Activated T-cell treated with anti-CD3 and anti-CD28 coated beads for 4 hours (primary cell): ENCODE measurements at regions not wholly inside any gene's neighbourhood (a gene's known extent, or its start where the extent isn't known, plus 50 kb on each side); places are given as distances from the start of the nearest gene placed in this dataset.

ENCODE experiments used
- DNase-seq: peaks from one replicate; pipeline ENCODE4 v3.0.0-alpha.2; 2020

GRCh38 chr1:58919226-58919958, 135.5 kb upstream of the JUN start:
- DNase-seq = no peak

DNA sequence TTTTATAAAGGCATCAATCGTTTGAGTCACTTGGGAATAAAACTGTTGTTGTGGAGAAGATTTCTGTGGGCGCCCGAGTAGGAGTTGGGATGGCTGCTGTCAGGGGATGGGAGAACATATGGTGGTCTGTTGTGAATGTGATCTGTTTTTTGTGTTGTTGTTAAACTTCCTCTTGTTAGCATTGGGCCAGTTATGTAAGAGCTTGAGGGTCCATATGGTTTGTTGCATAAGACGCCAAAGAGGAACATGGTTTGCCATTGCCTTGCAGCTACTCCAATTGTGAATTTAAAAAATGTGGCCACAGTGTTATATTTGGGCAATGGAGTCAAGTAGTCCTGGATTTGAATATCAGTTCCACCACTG, 136.1 kb upstream of the JUN start:
- DNase-seq = no peak

GRCh38 chr1:58921342-58921741, 137.5 kb upstream of the JUN start:
- DNase-seq = no peak

GRCh38 chr1:58921751-58922150, 137.9 kb upstream of the JUN start:
- DNase-seq = no peak

GRCh38 chr1:58922302-58923089, 138.6 kb upstream of the JUN start:
- no peak for DNase-seq

DNA sequence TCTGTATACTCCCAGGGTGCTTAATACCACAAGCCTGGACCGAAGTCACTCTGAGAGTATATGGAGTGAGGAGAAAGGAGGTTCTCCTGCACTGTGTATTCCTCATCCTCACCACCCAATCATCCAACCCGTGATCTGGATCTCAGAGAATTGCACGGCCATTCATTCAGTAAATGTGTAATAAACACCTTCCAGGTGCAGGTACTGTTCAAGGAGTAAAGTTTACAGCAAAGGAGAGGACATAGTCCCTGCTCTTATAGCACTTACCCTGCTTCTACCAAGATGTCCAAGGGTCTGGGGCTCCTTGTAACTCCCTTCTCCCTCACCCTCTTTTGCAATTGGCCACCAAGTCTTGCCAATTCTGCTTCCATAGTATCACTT, 139.2 kb upstream of the JUN start:
- DNase-seq = no peak

DNA sequence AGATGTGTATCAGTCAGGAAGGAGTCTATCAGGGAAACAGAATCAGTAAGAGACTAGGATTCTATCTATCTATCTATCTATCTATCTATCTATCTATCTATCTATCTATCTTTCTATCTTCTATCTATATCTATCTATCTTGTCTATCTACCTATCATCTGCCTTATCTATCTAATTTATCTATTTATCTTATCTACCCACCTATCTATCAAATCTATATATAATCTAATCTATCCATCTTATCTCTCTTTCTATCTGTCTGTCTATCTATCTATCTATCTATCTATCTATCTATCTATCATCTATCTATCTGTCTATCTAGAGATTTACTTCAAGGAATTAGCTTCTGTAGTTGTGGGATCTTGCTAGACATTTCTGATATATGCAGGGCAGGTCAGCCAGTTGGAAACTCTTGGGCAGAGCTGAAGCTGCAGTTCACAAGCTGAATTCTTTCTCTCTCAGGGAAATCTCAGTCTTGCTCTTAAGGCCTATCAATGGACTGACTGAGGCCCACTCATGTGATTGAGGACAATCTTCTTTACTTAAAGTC, 140.2 kb upstream of the JUN start:
- DNase-seq = no peak

DNA sequence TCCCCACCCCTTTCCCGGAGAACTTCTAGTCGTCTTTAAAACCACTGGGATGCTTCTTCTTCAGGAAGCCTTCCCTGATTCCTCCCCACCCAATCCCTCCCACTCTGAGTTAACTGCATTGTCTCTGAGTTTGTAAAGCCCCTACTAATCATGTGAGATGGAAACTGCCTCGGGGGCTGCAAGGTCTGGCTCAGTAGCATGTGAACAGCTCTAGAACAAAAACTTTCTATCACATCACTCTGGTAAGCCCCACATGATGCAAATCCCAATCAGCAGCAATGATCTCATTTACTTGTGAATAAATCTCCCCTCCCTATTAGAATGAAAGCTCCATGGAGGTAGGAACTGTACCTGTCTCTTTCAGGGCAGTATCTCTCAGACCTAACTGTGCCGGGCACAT, 141.0 kb upstream of the JUN start:
- DNase-seq = no peak

- DNase-seq = no peak
Observed at GRCh38 chr1:58925247-58925646, 141.4 kb upstream of the JUN start.

GRCh38 chr1:58926152-58926551, 142.3 kb upstream of the JUN start:
- DNase-seq = no peak

GRCh38 chr1:58927041-58927721, 143.3 kb upstream of the JUN start:
- DNase-seq = no peak

- no peak for DNase-seq
Observed at GRCh38 chr1:58927722-58928085, 143.9 kb upstream of the JUN start.

GRCh38 chr1:58928514-58928913, 144.7 kb upstream of the JUN start:
- DNase-seq = no peak

DNA sequence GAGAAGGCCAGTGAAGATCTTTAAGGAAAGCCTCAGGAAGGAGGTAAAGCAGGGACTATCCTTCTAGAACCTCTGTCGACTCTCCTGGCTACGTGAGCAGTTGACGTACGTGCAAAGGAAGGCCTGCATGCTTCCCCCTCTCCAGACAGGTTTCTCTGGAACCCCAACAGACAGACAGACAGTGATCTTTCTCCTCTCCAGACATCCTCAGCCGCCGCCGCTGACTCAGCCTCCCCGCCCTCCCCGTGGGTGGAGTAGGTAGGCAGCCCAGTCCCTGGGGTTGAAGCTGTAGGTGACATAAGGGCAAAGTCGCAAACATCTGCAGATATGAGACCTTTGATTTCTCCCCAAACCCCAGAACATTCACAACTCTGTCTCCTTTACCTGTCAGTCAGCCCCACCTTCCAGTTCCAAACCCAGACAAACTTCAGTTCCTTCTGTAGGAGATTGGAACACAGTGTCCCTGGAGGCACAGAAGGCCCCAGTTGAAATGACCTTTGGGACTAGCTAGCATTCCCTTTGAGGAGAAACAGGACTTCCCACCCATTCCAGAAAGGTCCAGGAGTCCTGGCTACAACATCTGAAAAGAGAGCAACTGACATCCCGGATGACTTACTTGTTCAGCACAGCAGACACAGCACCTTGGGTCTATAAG, 146.0 kb upstream of the JUN start:
- DNase-seq = peak; percentile 81

GRCh38 chr1:58931024-58931423, 147.2 kb upstream of the JUN start:
- no peak for DNase-seq

- DNase-seq = no peak
Observed at GRCh38 chr1:58931756-58932155, 147.9 kb upstream of the JUN start.

- DNase-seq = no peak
Observed at GRCh38 chr1:58932859-58933598, 149.2 kb upstream of the JUN start.

GRCh38 chr1:58933599-58933926, 149.7 kb upstream of the JUN start:
- DNase-seq = no peak

DNA sequence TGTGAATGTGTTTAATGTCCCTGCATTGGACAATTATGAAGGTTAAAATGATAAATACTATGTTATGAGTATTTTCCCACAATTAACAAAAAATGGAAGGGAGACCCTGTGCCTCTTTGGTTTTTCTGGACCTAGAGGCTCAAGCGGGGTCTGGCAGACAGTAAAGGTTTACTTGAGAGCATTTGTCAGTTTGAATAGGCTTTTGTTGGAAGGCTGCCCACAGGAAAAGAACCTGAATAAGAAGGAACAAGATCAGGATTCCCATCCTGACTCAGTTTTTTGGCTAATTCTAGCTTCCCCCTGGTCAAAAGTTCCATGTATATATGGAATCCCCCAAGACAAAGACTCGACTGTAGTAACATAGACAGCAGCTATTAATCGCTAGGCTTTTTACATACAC, 150.9 kb upstream of the JUN start:
- DNase-seq = no peak

GRCh38 chr1:58936973-58937372, 153.1 kb upstream of the JUN start:
- DNase-seq = no peak

DNA sequence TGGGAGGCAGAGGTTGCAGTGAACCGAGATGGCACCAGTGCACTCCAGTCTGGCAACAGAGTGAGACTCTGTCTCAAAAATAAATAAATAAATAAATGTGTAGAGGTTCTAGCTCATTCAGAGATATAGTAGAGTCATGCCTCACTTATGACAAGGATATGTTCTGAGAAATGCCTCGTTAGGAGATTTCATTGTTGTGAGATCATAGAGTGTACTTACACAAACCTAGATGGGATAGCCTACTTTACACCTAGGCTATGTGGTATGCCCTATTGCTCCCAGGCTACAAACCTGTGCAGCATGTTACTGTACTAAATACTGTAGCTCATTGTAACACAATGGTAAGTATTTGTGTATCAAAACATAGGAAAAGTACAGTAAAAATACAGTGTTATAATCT, 155.3 kb upstream of the JUN start:
- DNase-seq = no peak

DNA sequence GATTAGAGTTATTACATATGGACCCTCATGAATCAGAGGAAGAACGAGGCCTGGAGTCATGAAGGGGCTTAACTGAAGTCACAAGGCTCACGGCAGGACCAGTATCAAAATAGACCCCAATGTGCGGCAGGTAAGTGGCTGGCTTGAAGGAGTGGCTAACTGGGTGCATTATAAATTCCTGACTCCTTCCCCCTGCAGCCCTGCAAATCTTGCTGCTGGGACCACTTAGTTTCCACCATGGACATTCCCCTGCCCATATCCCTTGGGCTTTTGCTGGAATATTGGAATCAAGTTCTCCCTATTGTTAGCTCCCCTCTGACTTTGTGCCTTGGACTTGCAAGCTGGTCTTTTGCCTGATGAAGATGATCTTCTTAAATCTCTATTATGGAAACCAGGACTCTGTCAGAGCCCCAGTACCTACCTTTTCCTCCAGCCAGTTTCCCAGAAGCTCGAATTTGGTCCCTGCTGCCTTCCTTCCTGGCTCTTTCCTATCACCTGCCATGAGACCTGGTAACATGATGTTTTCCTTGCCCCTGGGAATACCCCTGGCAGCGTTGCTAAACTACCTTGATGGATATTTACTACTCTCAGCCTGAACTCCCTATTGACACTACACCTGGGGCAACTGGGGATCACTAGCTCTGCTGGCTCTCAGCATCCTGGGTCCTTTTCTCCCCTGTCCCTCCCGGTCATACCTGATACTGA, 156.0 kb upstream of the JUN start:
- DNase-seq = no peak
